GM21576 (cell line): ENCODE measurements at regions not wholly inside any gene's neighbourhood (a gene's known extent, or its start where the extent isn't known, plus 50 kb on each side); places are given as distances from the start of the nearest gene placed in this dataset.
"Not testable (repeated sequence)": the region's sequence is repeated elsewhere in the genome, so short reads cannot be mapped to it uniquely, and the experiment has no call there.

Experiments
- ATAC-seq: cut with Tn5 transposase; IDR thresholded peaks from one replicate; pipeline ENCODE4 v1.9.1; 2021; ENCODE audit warnings: mild to moderate bottlenecking, moderate library complexity; ENCODE audit not compliant: unreplicated experiment

- ATAC-seq = no peak
Observed at GRCh38 chr15:62362144-62362543, 197.1 kb upstream of the C2CD4B start.

DNA sequence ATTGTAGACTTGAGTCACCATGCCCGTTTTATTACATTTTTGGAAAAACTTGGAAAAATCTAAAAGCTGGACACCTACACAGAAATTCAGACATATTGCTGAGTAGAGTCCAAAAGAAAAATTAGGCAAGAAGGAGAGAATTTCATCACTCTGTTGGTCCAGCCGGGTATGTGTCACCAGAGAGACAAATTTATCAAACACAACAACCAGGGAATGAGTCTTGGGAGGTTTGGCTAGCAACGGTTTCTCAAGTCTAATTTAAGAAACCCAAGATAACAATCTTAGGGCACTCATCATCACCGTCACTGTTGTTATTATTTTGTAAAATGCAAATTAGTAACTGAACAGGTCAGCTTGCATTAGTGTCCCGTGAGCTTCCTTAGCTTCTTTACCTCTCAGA is 197.5 kb upstream of the C2CD4B start:
- no peak for ATAC-seq

- ATAC-seq = no peak
Observed at GRCh38 chr15:62363913-62364312, 198.8 kb upstream of the C2CD4B start.

DNA sequence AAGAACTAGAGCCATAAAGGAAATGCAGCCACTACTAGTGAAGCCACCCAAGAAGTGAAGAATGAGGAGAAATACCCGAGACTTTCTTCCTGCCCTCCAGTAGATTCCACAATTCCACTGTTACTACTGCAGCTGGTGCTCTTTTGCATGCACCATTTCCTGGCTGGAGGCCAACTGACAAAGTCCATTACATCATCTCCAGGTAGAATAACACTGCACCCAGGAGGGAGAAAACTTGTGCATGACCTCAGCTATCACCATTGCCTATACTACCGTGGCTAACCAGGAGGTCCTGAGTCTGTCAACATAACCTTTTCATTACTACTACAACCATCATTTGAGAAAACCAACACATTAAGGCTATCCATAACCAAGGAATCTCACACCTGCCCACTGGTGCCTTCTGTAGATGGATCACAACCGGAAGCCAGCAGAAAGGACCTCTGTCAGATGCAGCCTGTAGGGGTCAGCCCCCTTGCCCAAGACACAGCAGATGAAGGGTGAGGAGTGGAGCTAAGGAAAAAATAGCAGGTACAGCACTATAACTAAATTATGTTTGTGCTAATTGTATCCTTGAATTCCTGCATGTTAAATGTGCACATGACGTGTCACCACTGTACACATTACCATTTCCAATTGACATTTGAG is 200.8 kb upstream of the C2CD4B start:
- no peak for ATAC-seq

GRCh38 chr15:62369454-62369853 is 204.4 kb upstream of the C2CD4B start:
- no peak for ATAC-seq

DNA sequence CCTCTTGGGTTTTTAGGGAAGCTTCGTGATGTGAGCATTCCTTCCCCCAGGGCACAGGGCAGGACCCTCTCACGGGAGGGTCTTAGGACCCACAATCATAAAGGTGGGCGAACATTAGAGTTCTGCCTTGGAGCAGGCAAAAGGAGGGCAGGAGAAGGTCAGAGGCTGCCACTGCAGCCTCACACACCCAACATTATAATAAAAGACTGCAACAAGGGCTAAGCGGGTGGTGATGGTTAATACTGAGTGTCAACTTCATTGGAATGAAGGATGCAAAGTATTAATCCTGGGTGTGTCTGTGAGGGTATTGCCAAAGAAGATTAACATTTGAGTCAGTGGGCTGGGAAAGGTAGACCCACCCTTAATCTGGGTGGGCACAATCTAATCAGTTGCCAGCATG is 206.6 kb upstream of the C2CD4B start:
- not testable (repeated sequence) for ATAC-seq

- ATAC-seq = no peak
Observed at GRCh38 chr15:62377736-62378480, 212.8 kb upstream of the C2CD4B start.

DNA sequence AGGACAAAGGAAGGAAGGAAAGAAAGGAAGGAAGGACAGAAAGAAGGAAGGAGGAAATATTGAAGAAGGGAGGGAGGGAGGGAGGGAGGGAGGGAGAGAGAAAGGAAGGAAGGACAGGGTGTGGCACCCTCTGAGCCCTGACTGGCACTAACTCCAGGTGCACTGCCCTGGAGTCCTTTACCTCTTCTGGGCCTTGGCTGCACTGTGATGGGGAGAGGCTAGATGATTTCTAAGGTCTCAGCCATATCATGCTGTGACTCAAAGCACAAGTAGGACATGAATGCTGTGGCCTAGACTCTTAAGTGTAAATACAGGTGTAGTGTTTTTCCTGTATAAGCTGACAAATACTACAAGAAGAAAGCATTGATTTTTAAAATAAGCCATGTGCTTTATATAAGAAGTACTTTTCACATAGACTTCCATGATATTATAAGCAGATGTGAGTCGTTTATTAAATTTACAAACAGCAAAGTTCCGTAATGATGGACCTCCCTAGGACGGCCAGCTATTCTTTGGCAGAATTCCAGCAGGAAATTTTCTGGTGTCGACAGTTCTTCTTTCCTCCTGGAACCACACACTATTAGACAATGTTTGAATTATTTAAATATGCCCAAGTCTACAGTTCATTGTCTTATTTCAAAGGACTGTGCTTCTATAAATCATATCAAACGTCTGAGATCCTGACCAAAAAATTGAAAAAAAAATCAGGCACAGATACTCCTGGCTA is 213.8 kb upstream of the C2CD4B start:
- no peak for ATAC-seq

- ATAC-seq = no peak
Observed at GRCh38 chr15:62380011-62380410, 214.9 kb upstream of the C2CD4B start.

DNA sequence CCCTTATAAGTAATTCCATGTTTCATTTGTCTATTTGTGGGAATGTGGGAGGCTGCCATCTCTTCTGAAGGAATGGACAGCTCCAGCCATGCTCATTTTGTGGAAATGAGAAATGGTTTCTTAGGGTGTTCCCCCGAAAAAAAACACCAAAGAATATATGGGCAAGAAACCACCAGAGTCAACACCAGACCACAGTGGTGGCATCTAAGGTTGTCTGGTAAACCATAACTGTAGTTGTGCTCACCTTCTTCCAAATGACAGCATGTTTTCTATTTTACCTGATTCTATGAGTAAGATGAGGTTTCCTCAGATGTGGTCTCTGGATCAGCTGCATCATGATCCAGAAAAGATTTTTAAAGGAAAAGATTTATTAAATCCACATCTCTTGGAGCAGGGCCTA is 217.0 kb upstream of the C2CD4B start:
- no peak for ATAC-seq

DNA sequence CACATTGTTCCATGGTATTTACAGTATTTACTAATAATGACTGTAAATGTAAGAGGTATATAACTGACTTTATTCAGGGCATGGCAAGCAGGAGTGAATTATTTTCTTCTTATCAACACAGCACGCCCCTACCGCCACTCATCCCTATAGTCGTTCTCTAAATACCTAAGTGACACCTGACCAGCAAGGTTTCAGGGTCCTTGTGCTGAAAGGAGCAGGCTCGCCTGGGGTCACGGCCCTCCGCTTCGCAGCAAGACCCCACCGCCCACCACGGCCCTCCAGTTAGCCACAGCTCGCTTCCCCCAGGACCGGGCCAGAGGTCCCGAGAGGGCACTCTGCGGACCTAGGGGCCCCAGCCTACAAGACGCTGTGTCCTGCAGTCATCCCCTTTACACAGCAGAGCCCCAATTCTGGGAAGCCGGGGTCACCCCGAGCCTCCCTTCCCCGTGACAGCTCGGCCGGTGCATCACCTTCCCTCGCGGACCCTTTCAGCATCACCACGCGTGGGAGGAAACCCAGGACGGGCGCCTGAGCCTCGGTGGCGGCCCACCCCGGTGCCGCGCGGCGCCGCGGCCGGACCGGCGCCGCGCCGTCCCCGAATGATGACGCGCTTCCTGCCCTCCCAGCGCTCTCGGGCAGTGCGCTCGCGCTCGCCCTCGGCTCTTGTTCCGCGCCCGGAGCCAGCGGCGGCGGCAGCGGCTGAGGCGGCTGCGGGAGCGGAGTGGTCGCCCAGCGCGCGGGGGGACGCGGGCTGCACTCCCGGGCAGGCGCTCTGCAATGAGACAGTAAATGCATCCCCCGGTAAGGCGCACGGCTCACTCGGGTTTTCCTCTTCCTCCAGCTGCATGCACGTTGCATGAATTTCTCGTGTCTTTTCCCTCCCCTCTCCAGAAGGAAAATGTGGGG is 225.1 kb upstream of the C2CD4B start, which contains the start of gene TLN2:
TLN2 (plus strand) TSS at position 666 of the 906 bp plus-strand sequence.
- ATAC-seq = peak; percentile 82

GRCh38 chr15:62390791-62391640 is 225.9 kb upstream of the C2CD4B start:
- no peak for ATAC-seq

- ATAC-seq = no peak
Observed at GRCh38 chr15:62391641-62392262, 226.7 kb upstream of the C2CD4B start.

GRCh38 chr15:62392376-62392775 is 227.3 kb upstream of the C2CD4B start:
- ATAC-seq = no peak

GRCh38 chr15:62393196-62393595 is 228.1 kb upstream of the C2CD4B start:
- no peak for ATAC-seq

DNA sequence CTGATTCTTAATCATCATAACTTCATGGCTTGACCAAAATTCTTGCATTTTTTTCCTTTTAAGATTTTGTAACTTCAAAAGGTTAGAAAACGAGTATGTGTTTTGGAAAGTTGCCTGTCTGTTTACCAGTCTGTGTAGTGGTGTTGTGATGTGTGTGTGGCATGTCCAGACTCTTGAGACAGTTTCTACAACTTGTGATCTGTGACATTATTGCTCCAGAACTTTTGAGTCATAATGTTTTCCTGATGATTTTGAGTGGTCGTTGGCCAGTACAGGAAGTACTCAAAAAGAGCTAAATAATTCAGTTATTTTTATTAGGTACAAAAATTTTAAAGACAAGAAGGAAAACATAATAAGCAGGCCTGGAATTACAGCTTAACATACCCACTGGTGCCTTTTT is 229.0 kb upstream of the C2CD4B start:
- no peak for ATAC-seq

GRCh38 chr15:62400778-62401177 is 235.7 kb upstream of the C2CD4B start:
- ATAC-seq = no peak

- ATAC-seq = no peak
Observed at GRCh38 chr15:62402687-62403086, 237.6 kb upstream of the C2CD4B start.

DNA sequence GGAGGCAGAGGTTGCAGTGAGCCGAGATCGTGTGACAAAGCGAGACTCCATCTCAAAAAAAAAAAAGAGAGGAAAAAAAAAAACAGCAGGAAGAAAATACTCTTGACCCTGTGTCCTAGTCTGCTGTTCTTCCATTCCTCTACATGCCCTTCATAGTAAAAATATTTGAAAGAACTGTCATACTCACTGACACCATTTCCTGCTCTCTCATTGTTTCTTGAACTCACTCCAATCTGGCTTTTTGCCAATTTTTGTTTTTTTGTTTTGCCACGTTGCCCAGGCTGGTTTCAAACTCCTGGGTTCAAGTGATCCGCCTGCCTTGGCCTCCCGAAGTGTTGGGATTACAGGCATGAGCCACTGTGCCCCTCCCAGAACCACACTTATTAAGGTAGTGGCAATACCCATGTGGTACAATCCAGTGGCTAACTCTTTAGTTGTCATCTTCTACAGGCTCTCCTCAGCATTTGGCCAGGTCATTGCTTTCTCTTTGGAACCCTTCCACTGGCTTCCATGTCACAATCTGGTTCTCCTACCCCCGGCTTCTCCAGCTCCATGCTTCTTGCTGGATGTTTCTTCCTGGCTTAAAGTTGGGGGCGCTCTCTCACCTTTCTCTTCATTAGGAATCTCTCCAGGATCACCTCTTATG is 238.2 kb upstream of the C2CD4B start:
- ATAC-seq = no peak
